GM18909 (cell line): ENCODE measurements at regions not wholly inside any gene's neighbourhood (a gene's known extent, or its start where the extent isn't known, plus 50 kb on each side); places are given as distances from the start of the nearest gene placed in this dataset.

ENCODE experiments used
- ATAC-seq: cut with Tn5 transposase; IDR thresholded peaks from one replicate; pipeline ENCODE4 v1.9.1; 2021; ENCODE audit warnings: mild to moderate bottlenecking; ENCODE audit not compliant: unreplicated experiment, poor library complexity

DNA sequence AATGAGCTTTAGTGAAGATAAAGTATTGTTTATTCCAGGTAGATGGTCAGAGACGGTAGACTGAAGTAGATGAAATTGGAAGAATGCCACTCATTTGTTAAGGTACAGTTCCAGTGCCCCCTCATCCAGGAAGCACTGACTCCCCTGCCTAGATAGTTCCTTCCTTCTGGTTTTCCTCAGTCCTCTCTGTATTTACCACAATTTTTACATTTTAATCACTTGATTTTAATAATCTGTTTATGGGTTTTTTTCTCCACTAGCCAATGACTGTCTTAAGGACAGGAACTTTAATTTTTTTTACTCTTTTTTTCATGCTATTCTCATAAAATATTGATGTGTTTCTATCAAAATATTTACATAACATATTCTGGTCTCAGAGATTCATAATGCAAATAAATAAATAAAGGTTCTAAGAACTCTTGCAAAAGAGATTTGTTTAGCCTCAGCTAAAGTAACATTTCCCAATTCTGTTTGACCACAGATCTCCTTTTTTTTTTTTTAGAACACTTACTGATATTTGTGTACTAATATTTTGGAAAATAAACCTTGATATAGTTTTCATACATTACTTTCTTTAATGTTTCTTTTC lies 651.6 kb downstream of the PLPP3 start:
- ATAC-seq, result no peak

- ATAC-seq, result no peak
Observed at GRCh38 chr1:55926906-55927471, 652.4 kb downstream of the PLPP3 start.

- ATAC-seq, result no peak
Observed at GRCh38 chr1:55916907-55917306, 662.5 kb downstream of the PLPP3 start.

GRCh38 chr1:55916481-55916880 lies 662.9 kb downstream of the PLPP3 start:
- ATAC-seq, result no peak

DNA sequence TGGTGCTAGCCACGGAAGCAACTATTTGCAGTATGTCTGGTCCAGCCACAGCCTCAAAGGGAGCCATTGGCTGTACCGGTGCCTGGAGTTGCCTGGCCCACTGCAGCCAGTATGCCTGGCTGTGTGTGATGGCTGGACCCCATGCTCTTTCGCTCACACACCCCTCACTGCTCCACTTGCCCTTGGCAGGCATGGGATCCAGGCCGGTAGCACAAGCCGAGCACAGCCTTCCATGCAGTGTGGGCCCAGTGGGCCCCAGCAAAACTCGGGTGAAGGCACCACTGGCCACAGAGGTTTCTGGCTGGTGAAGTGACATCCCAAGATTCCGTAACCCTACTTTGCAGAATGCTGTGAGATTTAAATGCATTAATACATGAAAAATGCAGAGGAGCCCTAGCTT lies 665.8 kb downstream of the PLPP3 start:
- ATAC-seq, result no peak

- no peak for ATAC-seq
Observed at GRCh38 chr1:55912438-55912837, 666.9 kb downstream of the PLPP3 start.

GRCh38 chr1:55904541-55904940 lies 674.8 kb downstream of the PLPP3 start:
- no peak for ATAC-seq

DNA sequence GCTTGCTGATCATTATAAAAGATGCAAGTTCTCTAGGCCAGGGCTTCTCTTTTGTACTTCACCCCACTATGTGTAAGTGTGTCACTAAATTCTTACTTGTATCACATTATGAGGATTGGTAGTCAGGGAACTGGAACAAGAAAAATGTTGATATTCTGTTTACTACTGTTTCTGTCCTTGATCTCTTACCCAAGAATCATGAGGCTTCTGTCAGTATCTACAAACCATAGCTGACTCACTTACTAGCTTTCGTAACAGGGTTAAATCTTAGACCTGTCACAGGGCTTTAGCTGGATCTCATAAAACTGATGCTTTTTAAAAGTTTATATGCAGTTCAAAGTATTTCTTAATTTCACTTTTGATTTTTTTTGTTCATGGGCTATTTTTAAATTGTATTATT lies 681.2 kb downstream of the PLPP3 start:
- ATAC-seq, result no peak

- no peak for ATAC-seq
Observed at GRCh38 chr1:55896210-55896609, 681.0 kb upstream of the USP24 start.

GRCh38 chr1:55894521-55894920 lies 679.4 kb upstream of the USP24 start:
- ATAC-seq, result no peak

- ATAC-seq, result no peak
Observed at GRCh38 chr1:55893155-55893554, 678.0 kb upstream of the USP24 start.

DNA sequence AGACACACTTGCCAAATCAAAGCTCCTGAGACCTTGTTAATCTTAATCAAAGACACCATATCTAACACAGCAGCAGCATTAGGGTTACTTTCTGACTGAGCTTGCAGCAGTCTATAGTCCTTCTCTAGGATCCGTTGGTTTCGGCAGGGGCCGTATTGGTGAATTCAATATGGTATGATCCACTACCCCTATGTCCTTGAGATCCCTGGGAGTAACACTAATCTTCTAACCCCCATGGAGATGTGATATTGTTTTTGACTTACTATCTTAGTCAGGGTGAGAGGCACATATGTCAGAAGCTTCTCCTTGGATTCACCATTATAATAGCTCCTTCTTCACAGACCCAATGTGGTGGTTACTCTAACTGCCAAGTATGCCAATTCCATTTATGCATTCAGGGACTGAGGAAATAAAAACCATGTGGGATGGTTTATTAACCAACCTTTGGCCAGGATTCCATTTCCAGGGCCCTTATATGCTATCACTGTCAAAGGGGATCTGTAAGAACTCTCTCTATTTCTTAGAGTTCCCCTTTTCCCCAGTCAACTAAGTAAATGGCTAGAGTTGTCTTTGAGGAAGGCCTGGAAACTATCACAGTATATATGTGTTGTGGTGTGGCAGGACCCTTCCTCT lies 673.6 kb upstream of the USP24 start:
- no peak for ATAC-seq

DNA sequence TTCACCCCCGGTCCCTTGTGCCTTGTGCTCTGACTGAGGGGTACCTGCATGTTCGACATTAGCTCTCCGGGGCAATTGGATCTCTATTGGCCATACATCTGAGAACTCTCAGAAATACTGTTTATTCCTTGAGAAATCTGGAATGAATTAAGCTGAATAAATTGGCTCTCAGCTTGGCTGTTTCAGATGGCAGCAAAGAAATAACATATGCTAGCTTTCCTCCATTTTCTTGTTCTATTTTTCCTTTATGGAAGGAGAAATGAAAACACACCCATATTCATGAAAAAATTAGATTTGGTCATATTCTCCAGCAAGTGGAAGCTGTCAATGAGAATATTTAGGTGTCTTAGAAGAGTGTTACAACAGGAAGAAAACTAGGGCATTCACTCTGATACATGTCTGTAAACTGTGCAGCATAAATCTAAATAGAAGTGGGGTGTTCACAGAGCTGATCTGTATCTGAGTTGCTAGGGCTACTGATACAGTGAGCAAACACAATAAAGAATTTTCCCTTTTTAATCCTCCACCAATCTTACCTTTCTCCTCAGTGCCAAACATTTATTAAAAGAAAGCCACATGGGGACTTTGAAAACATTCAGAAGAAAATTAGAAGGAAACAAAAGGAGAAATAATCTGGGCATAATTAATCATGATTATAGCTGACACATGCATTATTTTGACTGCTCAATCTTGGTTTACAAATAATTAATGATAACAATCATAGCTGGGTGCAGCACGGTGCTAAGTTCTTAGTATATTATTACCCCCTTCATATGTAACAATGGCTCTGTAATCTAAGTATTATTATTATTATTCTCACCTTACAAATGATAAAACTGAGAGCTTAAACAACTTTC lies 671.9 kb upstream of the USP24 start:
- no peak for ATAC-seq

GRCh38 chr1:55885619-55886018 lies 670.5 kb upstream of the USP24 start:
- ATAC-seq, result no peak

DNA sequence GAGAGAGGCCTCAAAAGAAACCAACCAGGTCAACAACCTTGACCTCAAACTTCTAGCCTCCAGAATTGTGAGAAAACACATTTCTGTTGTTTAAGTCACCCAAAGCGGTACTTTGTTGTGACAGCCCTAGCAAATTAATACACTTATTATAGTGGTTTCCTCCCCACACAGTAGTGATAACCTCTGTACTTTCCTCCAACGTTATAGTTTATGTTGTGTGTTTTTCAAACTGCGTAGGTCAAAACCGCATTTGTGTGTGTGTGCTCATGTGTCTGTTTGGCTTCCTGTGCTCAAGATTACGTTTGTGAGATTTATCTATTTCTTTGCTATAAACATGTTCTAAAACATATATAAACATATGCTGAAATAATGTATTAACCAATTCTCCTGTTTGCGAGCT lies 667.8 kb upstream of the USP24 start:
- ATAC-seq, result no peak

DNA sequence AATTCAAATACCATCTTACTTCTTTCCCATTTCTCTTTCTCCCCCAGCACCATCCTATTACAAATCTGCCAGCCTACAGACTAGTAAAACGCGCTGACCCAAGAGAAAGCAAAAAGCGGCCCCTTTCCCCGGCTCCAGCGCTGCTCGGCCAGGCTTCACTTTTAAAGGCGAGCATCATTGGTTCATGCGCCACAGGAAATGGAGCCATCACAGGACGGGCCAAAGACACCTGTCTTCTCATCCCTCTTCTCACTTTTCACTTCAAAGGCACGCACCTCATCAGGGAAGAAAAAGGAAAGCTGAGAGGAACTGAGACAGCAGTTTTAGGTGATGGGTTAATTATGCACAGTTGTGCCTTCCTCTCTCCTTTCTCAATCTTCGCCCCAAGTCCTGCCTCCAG lies 664.2 kb upstream of the USP24 start:
- no peak for ATAC-seq

- no peak for ATAC-seq
Observed at GRCh38 chr1:55877437-55878232, 662.5 kb upstream of the USP24 start.

DNA sequence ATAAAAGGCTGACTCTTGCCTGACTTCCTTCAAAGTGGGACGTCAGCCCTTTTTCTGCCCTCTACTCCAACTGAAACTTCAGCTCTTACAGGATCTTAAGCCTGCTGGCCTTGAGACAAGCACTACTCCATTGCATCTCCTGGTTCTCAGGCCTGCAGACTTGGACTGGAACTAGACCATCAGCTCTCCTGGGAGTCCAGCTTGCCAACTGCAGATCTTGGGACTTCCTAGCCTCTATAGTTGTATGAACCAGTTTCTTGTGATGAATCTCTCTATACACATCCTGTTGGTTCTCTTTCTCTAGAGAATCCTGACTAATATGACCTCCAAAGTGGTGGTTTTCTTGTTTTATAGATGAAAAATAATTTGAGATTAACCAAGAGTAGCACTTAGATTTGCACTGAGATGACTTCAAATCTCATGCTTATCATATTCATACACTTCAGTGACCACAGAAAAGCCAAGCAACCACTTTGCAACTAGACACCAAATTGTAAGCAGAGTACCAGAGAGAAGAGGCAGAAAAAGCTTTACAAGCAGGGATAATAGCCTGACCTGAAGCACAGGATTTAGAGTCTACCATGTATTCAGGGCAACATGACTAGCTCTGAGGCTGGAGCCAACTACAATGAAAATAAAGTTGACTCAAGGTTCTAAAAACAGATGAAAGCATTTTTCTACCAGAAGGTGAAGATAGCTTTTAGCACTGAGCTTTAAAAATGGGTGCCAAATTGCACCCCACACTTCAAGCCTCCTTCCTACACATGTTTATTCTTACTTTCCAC lies 661.3 kb upstream of the USP24 start:
- no peak for ATAC-seq

DNA sequence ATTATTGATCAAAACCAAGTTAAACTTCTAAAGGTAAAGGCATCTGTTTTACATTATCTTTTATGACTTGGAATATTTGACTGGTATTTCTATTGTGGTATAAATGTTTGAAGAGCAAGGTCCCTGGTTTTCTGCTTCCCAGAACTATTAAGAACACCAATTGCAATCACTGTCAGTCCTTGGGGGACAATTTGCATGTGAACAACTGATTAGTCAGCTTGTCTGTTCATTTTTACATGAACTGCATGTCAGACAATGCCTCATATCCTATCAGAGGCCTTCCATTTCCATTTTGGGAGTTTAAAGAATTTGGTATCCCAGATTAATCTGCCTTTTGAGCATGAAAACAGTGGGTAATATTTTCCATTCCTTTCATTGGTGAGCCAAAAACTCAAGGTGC lies 654.9 kb upstream of the USP24 start:
- no peak for ATAC-seq

DNA sequence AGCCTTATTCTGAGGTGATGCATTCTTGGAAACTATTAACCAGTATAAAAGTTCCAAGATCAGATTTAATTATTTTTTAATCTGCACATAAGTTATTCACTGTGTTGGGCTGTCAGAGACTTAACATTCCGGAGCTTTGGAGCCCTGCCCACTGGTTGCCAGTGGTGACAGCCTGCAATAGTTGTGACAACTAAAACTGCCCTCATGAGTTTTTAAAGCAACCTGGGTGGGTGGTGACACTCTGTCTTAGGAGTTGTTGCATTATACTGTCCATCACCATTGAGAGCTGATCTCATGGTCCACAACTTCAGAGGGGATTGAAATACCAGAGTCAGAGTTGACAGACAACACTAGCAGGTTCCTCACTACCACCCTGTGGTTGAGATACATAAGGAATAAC lies 653.9 kb upstream of the USP24 start:
- ATAC-seq, result no peak
